Body of pancreas (tissue), 4 donors: ENCODE measurements at regions not wholly inside any gene's neighbourhood (a gene's known extent, or its start where the extent isn't known, plus 50 kb on each side); places are given as distances from the start of the nearest gene placed in this dataset.

Experiments
- ATAC-seq: fragments of 150-250 bp; one replicate; pipeline ENCODE4 v1.9.1; 2016
- DNase-seq, 4 donors: peaks; one replicate each; pipeline ENCODE4 v3.0.0-alpha.2; 2019
- H3K27ac ChIP-seq, 4 donors: fragments of 200-600 bp; sonication (generic); 1 replicate in 3 of 4; 2 replicates in 1 of 4; pipeline versions ENCODE4 v1.5.1 to v1.6.1; 2016 to 2019; ENCODE audit warnings: mild to moderate bottlenecking in 1 of 4, mixed read lengths in 1 of 4, moderate library complexity in 1 of 4
- H3K27me3 ChIP-seq, 2 donors: fragments of 200-600 bp; sonication (generic); one replicate each; pipeline ENCODE4 v1.6.0; 2016; ENCODE audit warnings: mild to moderate bottlenecking in 1 of 2
- H3K36me3 ChIP-seq, 2 donors: fragments of 200-600 bp; sonication (generic); replicated peaks in 1 of 2; 2 replicates each; pipeline ENCODE4 v1.5.1; 2016; ENCODE audit warnings: low read depth in 2 of 2; ENCODE audit not compliant: insufficient read depth in 1 of 2
- H3K4me1 ChIP-seq: fragments of 200-600 bp; sonication (generic); one replicate; pipeline ENCODE4 v1.6.0; 2016
- H3K4me3 ChIP-seq, 2 donors: fragments of 200-600 bp; sonication (generic); 1 replicate in 1 of 2; 2 replicates in 1 of 2; pipeline ENCODE4 v1.5.1; 2016 to 2019
- H3K9me3 ChIP-seq, 3 donors: fragments of 200-600 bp; sonication (generic); 1 replicate in 2 of 3; 2 replicates in 1 of 3; pipeline ENCODE4 v1.5.1; 2016
- CTCF ChIP-seq, 7 experiments: fragments of 450-650 bp in 4 of 7; fragments of 200-600 bp in 3 of 7; sonication (generic) in 3 of 7; IDR thresholded peaks; one replicate each; pipeline ENCODE4 v1.5.1; 2016 to 2019; ENCODE audit warnings: antibody characterized with exemption in 7 of 7
- POLR2A ChIP-seq, 3 donors: fragments of 450-650 bp; IDR thresholded peaks; one replicate each; pipeline ENCODE4 v1.6.1; 2016; ENCODE audit warnings: antibody characterized with exemption in 3 of 3, mild to moderate bottlenecking in 2 of 3
- WGBS, 2 donors: methylation state at CpG; one replicate each; pipeline ENCODE4 v1.1.5; 2017; 5-methylcytosine and 5-hydroxymethylcytosine counted together
- intact Hi-C: fragments of 100-400 bp; cut with DNase I; formaldehyde crosslinking; loops from one replicate; pipeline ENCODE4 v1.15.1; 2023

GRCh38 chr4:153142700-153143438 is 61.4 kb upstream of the TRIM2 start:
- WGBS, 2 donors, result 29 to 36% methylated on average over 7 of the region's 7 CpGs
- TF ChIP-seq CTCF (IDR thresholded peaks at IDR 0.05) (peak; percentile 69 to 91 (median 88)), POLR2A (IDR thresholded peaks at IDR 0.05) (no peak)
- Histone ChIP-seq H3K36me3 (no peaks in the 10 kb centered on the region), H3K4me1 (peaks cover 13% of the 10 kb centered on the region), H3K27me3 (no peaks in the 10 kb centered on the region), H3K27ac (peak overlapping the region; percentile 50 to 75 (median 63)), H3K9me3 (no peaks in the 10 kb centered on the region), H3K4me3 (no peak overlapping the region)
- ATAC-seq (peak; percentile 84), DNase-seq (peak; percentile 80 to 91 (median 83))
- intact Hi-C loops, result loop anchor here (5.0 kb wide), 1 partner anchor 179 kb away; no protein-coding TSS in a partner anchor

- no peak for TF ChIP-seq POLR2A (IDR thresholded peaks at IDR 0.05)
- TF ChIP-seq CTCF (IDR thresholded peaks at IDR 0.05), result no peak
- ATAC-seq, result peak; percentile 81
- intact Hi-C loops, result loop anchor here (5.0 kb wide), 1 partner anchor 179 kb away; no protein-coding TSS in a partner anchor
- H3K27me3 ChIP-seq, result no peaks in the 10 kb centered on the region
- H3K27ac ChIP-seq, result peak overlapping the region in 3 of 4 donors; percentile 62 to 75 (median 64)
- H3K4me1 ChIP-seq, result peaks cover 13% of the 10 kb centered on the region
- no peak overlapping the region for H3K4me3 ChIP-seq
- H3K36me3 ChIP-seq, result no peaks in the 10 kb centered on the region
- H3K9me3 ChIP-seq, result no peaks in the 10 kb centered on the region
- peak; percentile 26 to 52 (median 41) for DNase-seq
- WGBS, 2 donors, result 12 to 16% methylated on average over 7 of the region's 7 CpGs
Observed at GRCh38 chr4:153143527-153144348, 60.5 kb upstream of the TRIM2 start.

GRCh38 chr4:153146031-153146430 is 58.2 kb upstream of the TRIM2 start:
- intact Hi-C loops, result no loop called here
- Histone ChIP-seq H3K4me1 (peaks cover 13% of the 10 kb centered on the region), H3K9me3 (no peaks in the 10 kb centered on the region), H3K36me3 (no peaks in the 10 kb centered on the region), H3K4me3 (no peak overlapping the region), H3K27me3 (no peaks in the 10 kb centered on the region), H3K27ac (no peak overlapping the region)
- TF ChIP-seq POLR2A (IDR thresholded peaks at IDR 0.05) (no peak), CTCF (IDR thresholded peaks at IDR 0.05) (no peak)
- 81 to 86% methylated on average over 1 of the region's 1 CpG for WGBS, 2 donors
- DNase-seq (no peak), ATAC-seq (no peak)

- no peak overlapping the region for H3K4me3 ChIP-seq
- no peak for DNase-seq
- TF ChIP-seq POLR2A (IDR thresholded peaks at IDR 0.05) (no peak), CTCF (IDR thresholded peaks at IDR 0.05) (no peak)
- intact Hi-C loops, result no loop called here
- H3K36me3 ChIP-seq, result no peaks in the 10 kb centered on the region
- 82 to 92% methylated on average over 4 of the region's 4 CpGs for WGBS, 2 donors
- no peak overlapping the region for H3K27ac ChIP-seq
- no peaks in the 10 kb centered on the region for H3K27me3 ChIP-seq
- no peaks in the 10 kb centered on the region for H3K9me3 ChIP-seq
- H3K4me1 ChIP-seq, result peaks cover 15% of the 10 kb centered on the region
- ATAC-seq, result no peak
Observed at GRCh38 chr4:153146961-153147360, 57.3 kb upstream of the TRIM2 start.
